ENCODE measurements at regions not wholly inside any gene's neighbourhood (a gene's known extent, or its start where the extent isn't known, plus 50 kb on each side); places are given as distances from the start of the nearest gene placed in this dataset.

- no peak for TF ChIP-seq CTCF (conservative IDR thresholded peaks at IDR 0.05)
- TF ChIP-seq ZFX (IDR thresholded peaks at IDR 0.05) = no peak
- no peak overlapping the region for H3K27ac ChIP-seq
These were observed 51.0 kb upstream of the GALNT18 start for GRCh38 chr11:11672789-11673188.

- no peak overlapping the region for H3K27ac ChIP-seq
- TF ChIP-seq ZFX (IDR thresholded peaks at IDR 0.05) (no peak), CTCF (conservative IDR thresholded peaks at IDR 0.05) (no peak)
These were observed 50.3 kb upstream of the GALNT18 start for GRCh38 chr11:11672101-11672500.

Data from C4-2B (cell line).